ENCODE measurements at regions not wholly inside any gene's neighbourhood (a gene's known extent, or its start where the extent isn't known, plus 50 kb on each side); places are given as distances from the start of the nearest gene placed in this dataset.

DNA sequence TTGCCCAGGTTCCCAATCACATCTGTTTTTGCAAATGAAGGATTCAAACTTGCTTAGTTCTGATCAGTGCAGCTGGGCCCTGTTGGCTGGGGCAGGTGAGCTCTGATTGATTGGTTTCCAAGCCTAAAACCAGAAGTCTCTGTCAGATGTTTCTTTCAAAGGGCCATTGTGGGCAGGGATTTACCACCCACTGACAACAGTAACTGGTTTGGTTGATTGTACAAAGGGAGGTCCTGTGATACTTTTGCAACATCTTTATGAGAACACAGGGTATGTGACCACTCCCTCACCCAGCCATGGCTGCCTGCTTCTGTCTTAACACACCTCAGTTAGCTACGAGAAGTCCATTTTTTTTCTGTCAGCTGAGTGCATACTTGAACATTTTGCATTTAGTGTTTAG lies 184.1 kb downstream of the FLRT2 start:
- H3K36me3 ChIP-seq (ENCODE audit: control insufficient read depth, insufficient read depth, low read length) = no peaks in the 10 kb centered on the region
- TF ChIP-seq, protein P1, sequence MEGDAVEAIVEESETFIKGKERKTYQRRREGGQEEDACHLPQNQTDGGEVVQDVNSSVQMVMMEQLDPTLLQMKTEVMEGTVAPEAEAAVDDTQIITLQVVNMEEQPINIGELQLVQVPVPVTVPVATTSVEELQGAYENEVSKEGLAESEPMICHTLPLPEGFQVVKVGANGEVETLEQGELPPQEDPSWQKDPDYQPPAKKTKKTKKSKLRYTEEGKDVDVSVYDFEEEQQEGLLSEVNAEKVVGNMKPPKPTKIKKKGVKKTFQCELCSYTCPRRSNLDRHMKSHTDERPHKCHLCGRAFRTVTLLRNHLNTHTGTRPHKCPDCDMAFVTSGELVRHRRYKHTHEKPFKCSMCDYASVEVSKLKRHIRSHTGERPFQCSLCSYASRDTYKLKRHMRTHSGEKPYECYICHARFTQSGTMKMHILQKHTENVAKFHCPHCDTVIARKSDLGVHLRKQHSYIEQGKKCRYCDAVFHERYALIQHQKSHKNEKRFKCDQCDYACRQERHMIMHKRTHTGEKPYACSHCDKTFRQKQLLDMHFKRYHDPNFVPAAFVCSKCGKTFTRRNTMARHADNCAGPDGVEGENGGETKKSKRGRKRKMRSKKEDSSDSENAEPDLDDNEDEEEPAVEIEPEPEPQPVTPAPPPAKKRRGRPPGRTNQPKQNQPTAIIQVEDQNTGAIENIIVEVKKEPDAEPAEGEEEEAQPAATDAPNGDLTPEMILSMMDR (IDR thresholded peaks at IDR 0.05; ENCODE audit: insufficient read depth, low read length, poor library complexity, severe bottlenecking) = no peak
- no peaks in the 10 kb centered on the region for H3K27me3 ChIP-seq (replicated peaks; ENCODE audit: control insufficient read depth, insufficient read depth, low read length)
- no peak for DNase-seq (ENCODE audit: extremely low read depth, insufficient read length)
- no peak overlapping the region for H3K4me3 ChIP-seq (replicated peaks; ENCODE audit: low read depth, low read length)

DNA sequence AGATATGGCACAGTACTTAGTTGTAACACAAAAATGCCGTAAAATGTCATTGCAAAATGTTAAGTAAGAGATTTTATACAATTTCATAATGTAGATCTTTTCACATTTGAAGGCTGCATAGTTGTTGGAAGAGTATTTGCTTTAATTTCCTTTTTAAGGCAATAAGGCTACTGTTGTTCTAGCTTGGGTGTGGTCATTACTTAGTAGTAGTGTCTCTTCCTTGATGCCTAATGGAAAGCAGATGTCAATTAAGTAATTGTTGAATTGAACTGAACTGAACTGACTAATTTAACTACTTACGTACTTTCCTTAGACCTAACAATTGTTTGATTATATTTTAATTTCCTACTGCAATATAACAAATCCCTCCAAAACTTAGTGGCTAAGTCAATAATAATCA lies 181.7 kb downstream of the FLRT2 start:
- DNase-seq (ENCODE audit: extremely low read depth, insufficient read length) = no peak
- TF ChIP-seq, protein P1 (IDR thresholded peaks at IDR 0.05; ENCODE audit: insufficient read depth, low read length, poor library complexity, severe bottlenecking) = no peak
- no peaks in the 10 kb centered on the region for H3K27me3 ChIP-seq (replicated peaks; ENCODE audit: control insufficient read depth, insufficient read depth, low read length)
- H3K4me3 ChIP-seq (replicated peaks; ENCODE audit: low read depth, low read length) = no peak overlapping the region
- H3K36me3 ChIP-seq (ENCODE audit: control insufficient read depth, insufficient read depth, low read length) = no peaks in the 10 kb centered on the region
